AG10803 (cell line): ENCODE measurements at regions not wholly inside any gene's neighbourhood (a gene's known extent, or its start where the extent isn't known, plus 50 kb on each side); places are given as distances from the start of the nearest gene placed in this dataset.

Experiments used
- DNase-seq: peaks from one replicate; pipeline ENCODE4 v3.0.0; 2010; ENCODE audit warnings: low read depth
- H3K4me3 ChIP-seq: 2 replicates; pipeline ENCODE4 v1.5.1; 2011; ENCODE audit warnings: mild to moderate bottlenecking, low read length, control low read depth
- TF ChIP-seq, protein P1 (sequence below): conservative IDR thresholded peaks from 2 replicates; pipeline ENCODE4 v1.5.1; 2011; ENCODE audit warnings: mild to moderate bottlenecking, low read length, control low read depth, inconsistent platforms

DNA sequence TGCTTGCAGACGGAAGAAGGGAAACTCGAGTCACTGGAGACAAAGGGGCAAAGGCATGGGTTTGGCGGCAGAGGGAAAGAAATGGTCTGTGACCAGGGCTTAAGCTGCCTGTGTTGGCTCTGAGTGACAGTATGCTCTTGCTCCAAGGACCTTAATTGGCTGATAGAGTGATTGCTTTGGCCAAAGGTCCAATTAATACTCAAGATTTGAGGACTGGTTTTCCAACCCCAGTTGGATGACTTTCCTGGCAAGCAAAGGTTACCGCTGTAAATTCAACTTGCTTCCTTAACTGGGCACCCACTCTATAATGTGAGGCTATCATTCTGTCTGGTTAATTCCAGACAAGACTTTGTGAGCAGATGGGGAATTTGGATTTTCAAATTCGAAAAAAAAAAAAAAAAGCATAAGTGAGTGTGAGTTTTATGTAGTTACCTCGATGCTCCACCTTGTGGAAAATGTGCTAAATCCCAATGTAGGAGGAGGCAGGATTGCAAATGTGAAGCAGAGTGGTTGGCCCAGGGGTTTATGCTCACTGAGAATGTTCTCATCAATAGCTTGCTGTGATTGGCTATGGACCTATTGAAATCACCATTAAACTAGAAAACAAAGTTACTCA lies 150.7 kb upstream of the GMDS start:
- TF ChIP-seq, protein P1, sequence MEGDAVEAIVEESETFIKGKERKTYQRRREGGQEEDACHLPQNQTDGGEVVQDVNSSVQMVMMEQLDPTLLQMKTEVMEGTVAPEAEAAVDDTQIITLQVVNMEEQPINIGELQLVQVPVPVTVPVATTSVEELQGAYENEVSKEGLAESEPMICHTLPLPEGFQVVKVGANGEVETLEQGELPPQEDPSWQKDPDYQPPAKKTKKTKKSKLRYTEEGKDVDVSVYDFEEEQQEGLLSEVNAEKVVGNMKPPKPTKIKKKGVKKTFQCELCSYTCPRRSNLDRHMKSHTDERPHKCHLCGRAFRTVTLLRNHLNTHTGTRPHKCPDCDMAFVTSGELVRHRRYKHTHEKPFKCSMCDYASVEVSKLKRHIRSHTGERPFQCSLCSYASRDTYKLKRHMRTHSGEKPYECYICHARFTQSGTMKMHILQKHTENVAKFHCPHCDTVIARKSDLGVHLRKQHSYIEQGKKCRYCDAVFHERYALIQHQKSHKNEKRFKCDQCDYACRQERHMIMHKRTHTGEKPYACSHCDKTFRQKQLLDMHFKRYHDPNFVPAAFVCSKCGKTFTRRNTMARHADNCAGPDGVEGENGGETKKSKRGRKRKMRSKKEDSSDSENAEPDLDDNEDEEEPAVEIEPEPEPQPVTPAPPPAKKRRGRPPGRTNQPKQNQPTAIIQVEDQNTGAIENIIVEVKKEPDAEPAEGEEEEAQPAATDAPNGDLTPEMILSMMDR: no peak; the same call in 1 of the 2 replicates

DNA sequence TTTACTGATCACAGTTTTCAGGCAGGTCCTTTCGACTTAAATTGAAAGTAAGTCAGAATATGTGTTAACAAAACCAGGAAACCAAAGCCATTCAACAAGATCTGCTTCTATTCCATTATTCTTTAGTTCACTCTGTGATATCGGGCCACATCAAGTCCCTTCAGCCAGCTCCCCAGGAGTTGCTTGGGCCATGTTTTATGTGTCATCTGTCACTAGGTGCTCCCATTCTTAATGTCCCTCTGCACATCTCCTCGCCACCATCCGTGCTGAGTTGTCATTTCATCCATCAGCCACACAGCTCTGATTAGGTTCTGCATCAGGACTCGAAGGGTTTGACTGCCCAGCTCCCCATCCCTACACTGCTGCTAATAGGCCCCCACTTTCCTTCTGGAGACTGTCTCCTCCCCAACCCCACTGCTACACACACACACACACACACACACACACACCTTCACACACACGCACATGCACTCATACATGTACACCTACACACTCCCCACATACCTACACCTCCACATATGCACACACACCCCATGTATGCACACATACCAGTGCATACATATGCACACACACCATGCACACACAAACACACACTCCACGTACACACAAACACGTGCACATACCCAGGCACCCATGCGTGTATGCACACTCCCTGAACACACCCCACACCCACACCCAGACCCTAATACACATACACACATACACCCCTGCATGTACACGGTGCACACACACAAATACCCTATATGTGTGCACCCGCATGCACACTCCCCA lies 143.3 kb upstream of the GMDS start:
- no peak overlapping the region for H3K4me3 ChIP-seq
- TF ChIP-seq, protein P1: no peak
- DNase-seq: no peak

More for the DNA sequence above, 150.7 kb upstream of the GMDS start:
- H3K4me3 ChIP-seq: no peak overlapping the region
- DNase-seq: no peak

DNA sequence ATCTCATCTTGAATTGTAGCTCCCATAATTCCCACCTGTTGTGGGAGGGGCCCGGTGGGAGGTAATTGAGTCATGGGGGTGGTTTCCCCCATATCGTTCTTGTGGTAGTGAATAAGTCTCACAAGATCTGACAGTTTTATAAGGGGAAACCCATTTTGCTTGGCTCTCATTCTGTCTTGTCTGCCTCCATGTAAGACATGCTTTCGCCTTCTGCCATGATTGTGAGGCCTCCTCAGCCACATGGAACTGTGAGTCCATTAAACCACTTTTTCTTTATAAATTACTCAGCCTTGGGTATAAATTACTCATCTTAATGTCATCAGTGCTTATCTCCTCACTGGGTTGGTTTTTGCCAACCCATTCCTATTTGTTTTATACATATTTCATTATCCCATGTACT lies 142.0 kb upstream of the GMDS start:
- TF ChIP-seq, protein P1: no peak
- H3K4me3 ChIP-seq: no peak overlapping the region
- DNase-seq: no peak

DNA sequence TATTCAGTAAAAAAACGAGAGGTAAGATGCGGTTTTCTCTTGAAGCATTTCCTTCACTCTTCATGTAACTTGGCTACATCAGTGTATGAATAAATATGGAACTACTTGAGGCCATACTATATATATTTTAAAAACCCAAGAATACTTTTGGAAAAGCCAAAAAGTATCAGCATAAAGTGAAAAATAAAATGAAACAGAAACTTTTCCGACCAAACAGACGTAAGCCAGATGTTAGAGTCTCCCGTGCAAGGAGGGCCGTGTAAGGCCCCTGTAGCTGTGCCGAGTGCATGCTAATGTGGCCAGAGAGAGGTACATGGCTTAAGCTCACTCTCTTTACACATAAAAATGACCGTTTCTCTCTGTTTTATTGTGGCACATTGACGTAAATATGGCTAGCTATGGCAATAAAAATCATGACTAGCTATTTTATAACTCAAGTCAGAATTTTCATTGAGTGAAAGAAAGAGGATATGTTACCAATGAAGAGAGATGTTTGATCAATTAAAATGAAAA lies 140.1 kb upstream of the GMDS start:
- TF ChIP-seq, protein P1: no peak
- no peak overlapping the region for H3K4me3 ChIP-seq

DNA sequence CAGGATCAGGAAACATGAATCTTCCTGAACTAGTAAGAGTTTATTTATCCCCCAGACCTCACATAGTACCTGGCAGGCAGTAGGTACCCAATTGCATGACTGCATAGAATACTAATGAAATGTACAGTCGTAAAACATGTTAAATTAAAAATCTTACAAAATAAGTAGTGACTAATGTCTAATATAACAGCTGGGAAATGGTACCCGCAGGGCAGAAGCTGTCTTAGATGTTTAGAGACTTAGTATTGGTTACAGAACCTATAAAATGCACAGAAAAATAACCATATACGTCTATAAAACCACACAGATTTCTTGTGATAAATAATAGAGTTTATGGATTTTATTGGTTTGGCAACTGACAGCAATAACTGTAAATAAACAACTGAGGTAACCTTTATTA lies 139.1 kb upstream of the GMDS start:
- TF ChIP-seq, protein P1: no peak
- DNase-seq: no peak
- no peak overlapping the region for H3K4me3 ChIP-seq

More for the DNA sequence above, 140.1 kb upstream of the GMDS start:
- DNase-seq: peak; percentile 28

- no peak for DNase-seq
- TF ChIP-seq, protein P1: no peak
- H3K4me3 ChIP-seq: no peak overlapping the region
Observed at GRCh38 chr6:2381872-2382661, 136.7 kb upstream of the GMDS start.
